ENCODE measurements at regions not wholly inside any gene's neighbourhood (a gene's known extent, or its start where the extent isn't known, plus 50 kb on each side); places are given as distances from the start of the nearest gene placed in this dataset.
"Not testable (repeated sequence)": the region's sequence is repeated elsewhere in the genome, so short reads cannot be mapped to it uniquely, and the experiment has no call there.

DNA sequence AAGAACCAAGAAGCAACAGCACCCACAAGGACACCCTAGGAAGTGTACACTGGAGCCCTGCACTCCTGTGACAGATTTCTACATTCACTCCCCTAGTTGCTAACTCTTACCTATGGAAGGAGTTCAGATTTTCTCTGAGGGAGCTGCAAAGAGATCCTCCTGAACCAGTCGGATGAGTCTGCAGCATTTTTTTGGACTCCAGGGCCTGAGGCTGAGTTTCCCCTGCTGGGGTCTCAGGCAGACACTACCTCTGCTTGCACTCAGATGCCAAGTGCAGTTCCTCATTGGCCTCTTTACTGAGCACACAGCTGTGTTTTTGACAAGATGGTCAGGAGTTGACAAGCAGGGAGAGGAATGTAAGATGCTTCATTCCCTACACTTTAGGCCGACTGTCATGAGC, 153.2 kb upstream of the RBM19 start:
- no peak for DNase-seq

DNA sequence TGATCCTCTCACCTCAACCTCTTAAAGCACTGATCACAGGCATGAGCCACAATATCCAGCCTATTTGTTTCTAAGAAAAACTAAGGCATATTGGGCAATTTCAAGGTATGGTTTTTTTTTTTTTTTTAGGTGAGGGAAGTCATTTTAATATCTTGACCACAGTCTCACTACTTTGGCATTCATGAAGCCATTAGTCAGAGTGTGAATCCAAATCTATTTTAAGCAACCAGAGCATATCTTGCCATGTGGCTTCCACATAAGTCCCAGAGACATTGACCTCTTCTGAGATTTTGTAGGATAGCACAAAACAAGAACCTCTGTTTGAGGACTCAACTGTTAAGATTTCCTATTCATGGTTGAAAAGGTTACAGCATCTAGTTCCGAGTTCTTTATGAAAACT, 130.3 kb upstream of the RBM19 start:
- no peak for DNase-seq

DNA sequence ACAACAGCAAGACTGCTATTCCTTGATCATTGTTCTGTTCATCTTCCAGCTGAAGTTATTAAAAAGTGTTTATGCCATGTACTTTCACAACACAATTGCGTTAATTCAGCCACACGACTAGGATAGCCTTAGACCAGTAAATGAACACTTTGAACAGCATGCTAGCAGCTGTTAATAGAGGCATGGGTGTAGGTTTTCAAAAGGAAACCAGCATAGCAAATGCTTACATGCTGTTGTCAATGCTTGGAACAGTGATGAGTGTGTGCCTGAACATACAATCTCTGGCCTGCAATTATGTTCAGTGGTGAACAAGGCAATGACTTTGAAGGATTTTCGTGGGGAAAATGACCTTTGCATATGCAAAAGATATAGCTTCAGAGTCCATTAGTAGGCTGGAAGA, 127.4 kb upstream of the RBM19 start:
- DNase-seq, result no peak

- DNase-seq, result no peak
Observed at GRCh38 chr12:114092981-114093380, 126.9 kb upstream of the RBM19 start.

GRCh38 chr12:114090211-114090610, 124.1 kb upstream of the RBM19 start:
- no peak for DNase-seq

DNA sequence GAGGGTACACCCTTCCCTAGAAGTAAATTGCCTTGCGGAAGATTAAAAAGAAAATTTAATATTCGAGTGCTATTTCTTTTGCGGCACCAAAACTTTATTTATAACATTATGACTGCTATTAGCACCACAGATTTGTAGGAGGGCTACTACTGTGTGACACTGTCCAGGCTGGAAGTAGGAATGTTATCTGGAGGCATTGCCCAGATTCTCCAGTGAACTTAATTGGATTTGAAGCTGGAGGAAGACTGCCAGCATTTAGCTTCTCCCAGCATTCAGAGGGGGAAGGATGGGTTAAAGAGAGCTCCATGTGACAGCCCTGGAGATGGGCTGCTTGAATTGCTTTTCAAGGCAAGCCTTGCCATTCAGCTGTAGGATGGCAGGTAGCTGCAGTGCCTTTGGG, 107.0 kb upstream of the RBM19 start:
- no peak for DNase-seq

GRCh38 chr12:114069507-114069906, 103.4 kb upstream of the RBM19 start:
- no peak for DNase-seq

GRCh38 chr12:114064497-114064896, 98.4 kb upstream of the RBM19 start:
- no peak for DNase-seq

DNA sequence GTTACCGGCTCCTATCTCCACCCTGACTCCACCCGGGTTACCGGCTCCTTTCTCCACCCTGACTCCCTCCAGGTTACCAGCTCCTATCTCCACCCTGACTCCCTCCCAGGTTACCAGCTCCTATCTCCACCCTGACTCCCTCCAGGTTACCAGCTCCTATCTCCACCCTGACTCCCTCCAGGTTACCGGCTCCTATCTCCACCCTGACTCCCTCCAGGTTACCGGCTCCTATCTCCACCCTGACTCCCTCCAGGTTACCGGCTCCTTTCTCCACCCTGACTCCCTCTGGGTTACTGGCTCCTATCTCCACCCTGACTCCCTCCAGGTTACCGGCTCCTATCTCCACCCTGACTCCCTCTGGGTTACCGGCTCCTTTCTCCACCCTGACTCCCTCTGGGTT, 97.9 kb upstream of the RBM19 start:
- not testable (repeated sequence) for DNase-seq

DNA sequence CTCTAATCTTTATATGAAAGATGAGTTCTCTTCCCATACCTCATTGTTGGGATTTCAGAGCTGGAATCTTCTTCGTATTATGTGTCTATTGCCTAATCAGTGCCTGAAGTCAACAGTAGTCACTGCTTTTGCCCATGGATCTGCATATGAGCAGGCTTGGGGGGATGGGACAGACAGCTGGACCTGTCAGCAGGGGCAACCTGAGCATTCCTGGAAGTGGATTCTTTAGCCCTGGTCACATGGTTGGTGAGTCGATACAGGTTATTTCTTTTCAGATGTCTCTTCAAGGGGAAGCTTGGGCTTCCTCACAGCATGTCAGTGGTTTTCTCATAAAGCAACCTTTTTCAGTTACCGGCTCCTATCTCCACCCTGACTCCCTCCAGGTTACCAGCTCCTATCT, 97.3 kb upstream of the RBM19 start:
- no peak for DNase-seq

DNA sequence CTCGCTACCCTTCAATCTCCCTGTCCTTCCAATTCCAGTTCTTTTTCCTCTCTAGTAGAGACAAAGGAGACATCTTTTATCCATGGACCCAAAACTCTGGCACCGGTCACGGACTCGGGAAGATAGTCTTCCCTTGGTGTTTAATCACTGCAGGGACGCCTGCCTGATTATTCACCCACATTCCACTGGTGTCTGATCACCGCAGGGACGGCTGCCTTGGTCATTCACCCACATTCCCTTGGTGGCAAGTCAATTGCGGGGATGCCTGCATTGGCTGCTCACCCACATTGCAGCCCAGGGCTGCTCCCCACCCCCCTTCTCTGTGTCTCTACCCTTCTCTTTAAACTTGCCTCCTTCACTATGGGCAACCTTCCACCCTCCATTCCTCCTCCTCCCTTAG, 90.2 kb upstream of the RBM19 start:
- DNase-seq, result not testable (repeated sequence)

- DNase-seq, result no peak
Observed at GRCh38 chr12:114054982-114055381, 88.9 kb upstream of the RBM19 start.

DNA sequence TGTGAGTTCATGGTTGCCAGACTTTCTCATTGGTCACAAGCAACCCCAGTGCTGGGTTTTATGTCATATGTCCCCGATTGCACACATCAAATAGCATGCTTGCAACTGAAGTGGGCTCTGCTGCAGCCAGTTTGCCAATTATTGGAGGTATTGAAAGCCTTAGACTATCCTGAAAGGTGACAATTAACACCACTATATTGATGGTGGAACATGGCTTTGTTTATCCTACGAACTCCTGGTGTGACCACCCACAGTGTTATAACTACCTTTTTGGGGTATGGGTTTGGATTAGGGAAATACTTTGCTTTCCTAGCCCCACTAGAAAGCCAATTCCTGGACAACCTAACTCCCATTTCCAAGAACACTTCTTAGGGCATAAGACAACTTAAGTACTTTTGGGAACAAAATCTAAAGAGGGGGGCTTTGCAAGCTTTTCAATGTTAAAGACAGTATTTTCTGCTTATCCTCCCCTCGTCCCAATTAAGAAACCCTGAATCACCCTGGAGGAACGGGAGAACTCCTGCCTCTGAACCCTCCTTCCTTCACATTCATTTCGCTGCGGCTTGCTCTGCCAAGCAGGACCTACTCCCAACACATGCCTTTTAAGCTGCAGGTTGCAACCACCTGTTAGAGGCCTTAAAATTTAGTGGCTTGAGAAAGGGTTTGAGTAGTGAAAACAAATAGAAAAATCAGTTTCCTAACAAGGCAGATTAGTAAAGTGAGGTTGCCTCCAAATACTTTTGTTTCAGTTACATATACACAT, 80.3 kb upstream of the RBM19 start:
- DNase-seq, result no peak

DNA sequence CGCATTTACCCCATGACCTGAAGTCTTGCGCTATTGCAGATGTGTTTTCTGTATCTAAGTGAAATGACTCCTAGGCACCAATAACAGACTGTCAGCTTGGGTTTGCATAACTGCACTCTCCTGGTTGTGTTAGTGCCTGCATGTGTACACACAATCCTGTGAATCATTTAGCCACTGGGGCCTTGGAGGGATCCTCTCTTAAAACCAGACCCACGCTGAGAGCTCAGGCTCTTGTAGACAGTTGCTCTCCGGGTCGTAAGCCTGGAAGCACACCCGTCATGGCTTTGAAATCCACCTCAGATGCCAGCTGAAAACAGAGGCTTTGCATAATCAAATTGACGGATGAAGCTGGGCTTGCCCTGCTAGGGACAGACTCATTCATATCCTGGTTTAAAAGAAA, 79.2 kb upstream of the RBM19 start:
- DNase-seq, result no peak

GRCh38 chr12:114041590-114041989, 75.5 kb upstream of the RBM19 start:
- DNase-seq, result no peak

DNA sequence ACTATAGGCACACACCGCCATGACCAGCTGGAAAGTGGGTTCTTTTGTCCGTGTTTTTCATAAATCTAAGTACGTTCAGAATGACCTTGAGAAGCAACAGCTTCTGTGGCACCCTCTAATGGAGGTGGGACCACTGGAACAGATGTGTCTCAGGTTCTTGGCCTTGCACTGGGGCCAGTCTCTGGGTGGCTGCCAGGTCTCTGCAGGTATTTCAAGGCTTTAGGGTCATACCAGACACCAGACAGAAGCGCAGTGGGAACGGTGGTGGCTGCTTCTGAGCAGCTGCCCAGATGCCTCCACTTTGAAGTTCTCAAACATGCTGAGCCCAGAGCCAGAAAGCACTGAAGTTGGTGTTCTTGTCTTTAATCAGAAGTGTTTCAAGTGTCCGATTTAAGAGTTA, 75.0 kb upstream of the RBM19 start:
- DNase-seq, result no peak

DNA sequence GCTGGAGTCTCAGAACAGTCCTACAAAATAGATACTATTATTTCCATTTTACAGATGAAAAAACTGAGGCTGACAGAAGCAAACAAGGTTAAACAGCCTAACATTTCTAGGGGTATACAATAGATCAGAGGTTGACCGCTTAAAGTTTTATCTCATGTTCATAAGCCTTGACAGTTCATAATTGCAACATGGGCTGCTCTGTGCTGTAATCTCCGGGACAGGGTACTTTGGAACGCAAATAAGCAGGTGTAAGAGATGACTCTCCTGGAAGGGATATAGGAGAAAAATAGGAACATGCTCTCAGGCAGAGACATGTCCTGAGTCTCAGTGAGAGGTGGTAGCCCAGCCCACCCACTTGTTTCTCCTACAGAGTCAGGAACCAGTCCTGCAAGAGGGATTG, 72.8 kb upstream of the RBM19 start:
- no peak for DNase-seq

GRCh38 chr12:114032801-114033200, 66.7 kb upstream of the RBM19 start:
- no peak for DNase-seq

DNA sequence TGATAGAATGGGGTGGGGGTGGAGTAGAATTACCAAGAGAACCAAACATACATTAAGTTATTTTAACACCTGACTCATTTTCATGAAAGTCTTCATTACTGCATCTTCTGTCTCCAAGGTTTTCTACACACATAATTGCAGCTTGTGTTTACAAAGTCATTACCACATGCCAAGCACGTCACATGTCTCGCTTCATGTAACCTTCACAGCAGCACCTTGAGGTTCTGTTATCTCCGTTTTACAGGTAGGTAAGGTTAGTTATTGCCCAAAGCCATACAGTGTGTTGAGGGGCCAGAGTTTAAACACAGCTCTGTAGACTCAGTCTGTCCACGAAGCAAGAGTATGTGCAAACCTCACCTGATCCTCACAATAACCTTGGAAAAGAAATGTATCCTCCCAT, 64.3 kb upstream of the RBM19 start:
- DNase-seq, result no peak

- DNase-seq, result no peak
Observed at GRCh38 chr12:114026805-114027204, 60.7 kb upstream of the RBM19 start.

GRCh38 chr12:114025935-114026334, 59.8 kb upstream of the RBM19 start:
- DNase-seq, result no peak

- not testable (repeated sequence) for DNase-seq
Observed at GRCh38 chr12:114022081-114022480, 56.0 kb upstream of the RBM19 start.

GRCh38 chr12:114018669-114019068, 52.5 kb upstream of the RBM19 start:
- no peak for DNase-seq

Measured in GDM1 (cell line).